GM10248 (cell line): ENCODE measurements at regions not wholly inside any gene's neighbourhood (a gene's known extent, or its start where the extent isn't known, plus 50 kb on each side); places are given as distances from the start of the nearest gene placed in this dataset.

Experiments
- CTCF ChIA-PET: fragments of 300-600 bp; sonication (Branson Sonifier 250); formaldehyde crosslinking; extraction: SDS; loops from one replicate; lab custom pipeline; 2021; ENCODE audit warnings: antibody characterized with exemption; lab: Yijun Ruan, JAX
- POLR2A ChIA-PET: fragments of 350-650 bp; sonication (Branson Sonifier 250); formaldehyde crosslinking; extraction: SDS; loops from one replicate; lab custom pipeline; 2020; ENCODE audit warnings: antibody characterized with exemption; lab: Yijun Ruan, JAX
- DNase-seq: peaks from one replicate; pipeline ENCODE4 v3.0.0; 2012; ENCODE audit errors: extremely low spot score
- CTCF ChIP-seq: IDR thresholded peaks from 2 replicates; pipeline ENCODE4 v1.5.1; 2012; ENCODE audit warnings: mild to moderate bottlenecking, low read depth; ENCODE audit errors: extremely low read depth, missing control alignments, control extremely low read depth

- ChIA-PET POLR2A (no interaction called here), CTCF (interaction anchor here (1.0 kb wide), 2 partner anchors 11 to 32 kb away, joined by 3 read pairs; no protein-coding TSS in a partner anchor)
- DNase-seq = no peak
- TF ChIP-seq CTCF = no peak
Observed at GRCh38 chr18:26734760-26735159, 130.7 kb downstream of the AQP4 start.

GRCh38 chr18:26729449-26729848, 136.1 kb downstream of the AQP4 start:
- no peak for TF ChIP-seq CTCF
- CTCF ChIA-PET = interaction anchor here (1.0 kb wide), 1 partner anchor 17 kb away, joined by 3 read pairs; no protein-coding TSS in a partner anchor
- POLR2A ChIA-PET = no interaction called here
- DNase-seq = no peak

GRCh38 chr18:26729008-26729407, 136.5 kb downstream of the AQP4 start:
- DNase-seq = no peak
- CTCF ChIA-PET = no interaction called here
- TF ChIP-seq CTCF = no peak
- POLR2A ChIA-PET = no interaction called here

- ChIA-PET POLR2A (no interaction called here), CTCF (interaction anchor here (1.0 to 2.0 kb wide), 2 partner anchors 10 to 11 kb away, joined by 3 to 11 read pairs; no protein-coding TSS in a partner anchor)
- TF ChIP-seq CTCF = no peak
- no peak for DNase-seq
Observed at GRCh38 chr18:26723981-26724380, 141.5 kb downstream of the AQP4 start.

GRCh38 chr18:26722565-26722931, 143.0 kb downstream of the AQP4 start:
- CTCF ChIA-PET = interaction anchor here (0.9 to 2.0 kb wide), 2 partner anchors 10 to 101 kb away, joined by 3 to 11 read pairs; no protein-coding TSS in a partner anchor
- DNase-seq = no peak
- no peak for TF ChIP-seq CTCF
- POLR2A ChIA-PET = no interaction called here

GRCh38 chr18:26721854-26722564, 143.5 kb downstream of the AQP4 start:
- ChIA-PET POLR2A (no interaction called here), CTCF (interaction anchor here (0.9 to 2.0 kb wide), 3 partner anchors 9 to 101 kb away, joined by 3 to 11 read pairs (median 3); no protein-coding TSS in a partner anchor)
- no peak for TF ChIP-seq CTCF
- no peak for DNase-seq
